ENCODE measurements at regions not wholly inside any gene's neighbourhood (a gene's known extent, or its start where the extent isn't known, plus 50 kb on each side); places are given as distances from the start of the nearest gene placed in this dataset. TPM values are rescaled to one million over a fixed set of nuclear protein-coding genes. Genes with fewer than 3 reads are reported as not detected.

Small RNAs in the stretch of these regions (small RNA-seq; reads per million reads assigned to genes)
- not detected for gene RNU6-133P (ENCODE audit: insufficient read depth)
